ENCODE measurements at regions not wholly inside any gene's neighbourhood (a gene's known extent, or its start where the extent isn't known, plus 50 kb on each side); places are given as distances from the start of the nearest gene placed in this dataset.

GRCh38 chr10:2145491-2145890 lies 408.2 kb upstream of the ADARB2 start:
- Histone ChIP-seq H3K9me3 (no peaks in the 10 kb centered on the region), H3K36me3 (no peaks in the 10 kb centered on the region), H3K27ac (no peak overlapping the region), H3K4me1 (no peaks in the 10 kb centered on the region), H3K27me3 (no peaks in the 10 kb centered on the region), H3K4me3 (no peak overlapping the region)
- TF ChIP-seq POLR2AphosphoS5 (IDR thresholded peaks at IDR 0.05) (no peak), EP300 (IDR thresholded peaks at IDR 0.05; ENCODE audit: low read depth) (no peak), POLR2A (IDR thresholded peaks at IDR 0.05) (no peak), CTCF (IDR thresholded peaks at IDR 0.05) (no peak)
- no peak for DNase-seq
- in situ Hi-C loops (cut with MboI; ENCODE audit: low pct_ligation_motif_present in 1 of 4, low pct_unique_long_range_greater_than_20kb in 1 of 4, low sequenced_read_pairs in 3 of 4) (no loop called here), intact Hi-C loops (cut with DNase I; ENCODE audit: low total_unique reads) (no loop called here)
- 59 to 64% methylated on average over 7 of the region's 7 CpGs for WGBS, 2 donors (ENCODE audit: low coverage in 1 of 2)

DNA sequence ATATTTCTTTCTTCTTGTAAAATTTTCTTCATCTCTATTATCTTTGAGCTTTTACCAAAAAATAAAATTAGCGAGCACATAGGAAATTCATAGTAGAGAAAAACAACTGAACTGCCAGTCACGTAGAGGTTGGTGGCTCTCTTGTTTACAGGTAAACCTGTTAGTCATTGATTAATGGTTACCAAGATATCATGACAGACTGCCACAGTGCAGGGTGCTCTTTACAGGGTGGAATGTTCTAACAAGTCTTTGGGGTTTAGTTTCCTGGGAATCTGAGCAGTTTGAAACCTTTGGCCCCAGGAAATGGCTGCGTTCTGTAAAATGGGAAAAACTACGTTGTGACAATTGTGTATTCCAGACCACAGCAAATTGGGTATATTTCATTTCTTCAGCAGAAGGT lies 407.3 kb upstream of the ADARB2 start:
- Histone ChIP-seq H3K27ac (no peak overlapping the region), H3K4me3 (no peak overlapping the region), H3K9me3 (no peaks in the 10 kb centered on the region), H3K27me3 (no peaks in the 10 kb centered on the region), H3K36me3 (no peaks in the 10 kb centered on the region), H3K4me1 (no peaks in the 10 kb centered on the region)
- in situ Hi-C loops (cut with MboI; ENCODE audit: low pct_ligation_motif_present in 1 of 4, low pct_unique_long_range_greater_than_20kb in 1 of 4, low sequenced_read_pairs in 3 of 4) (no loop called here), intact Hi-C loops (cut with DNase I; ENCODE audit: low total_unique reads) (no loop called here)
- 44 to 67% methylated on average over 2 to 4 of the region's 4 CpGs for WGBS, 2 donors (ENCODE audit: low coverage in 1 of 2)
- no peak for DNase-seq
- no peak for TF ChIP-seq CTCF (IDR thresholded peaks at IDR 0.05)
- no peak for TF ChIP-seq EP300 (IDR thresholded peaks at IDR 0.05; ENCODE audit: low read depth)
- no peak for TF ChIP-seq POLR2A (IDR thresholded peaks at IDR 0.05)

DNA sequence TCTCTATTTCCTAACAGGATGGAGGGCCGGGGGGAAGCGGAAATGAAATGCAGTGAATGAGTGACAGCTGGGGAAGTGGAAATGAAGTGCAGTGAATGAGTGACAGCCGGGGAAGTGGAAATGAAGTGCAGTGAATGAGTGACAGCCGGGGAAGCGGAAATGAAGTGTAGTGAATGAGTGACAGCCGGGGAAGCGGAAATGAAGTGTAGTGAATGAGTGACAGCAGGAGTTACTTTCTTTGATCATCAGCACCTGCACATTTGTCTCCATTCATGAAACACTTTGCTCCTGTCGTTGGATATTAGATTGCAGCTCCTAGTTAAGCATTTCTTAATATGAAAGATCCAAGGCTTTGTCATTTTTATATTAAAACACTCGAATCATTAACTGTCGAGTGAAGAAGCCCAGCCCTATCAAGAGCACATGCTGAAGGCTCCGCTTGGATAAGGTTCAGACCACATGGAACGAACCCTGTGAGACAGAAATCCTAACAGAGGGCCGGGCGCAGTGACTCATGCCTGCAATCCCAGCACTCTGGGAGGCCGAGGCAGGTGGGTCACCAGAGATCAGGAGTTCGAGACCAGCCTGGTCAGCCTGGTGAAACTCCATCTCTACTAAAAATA lies 406.0 kb upstream of the ADARB2 start:
- H3K4me3 ChIP-seq: no peak overlapping the region
- DNase-seq: no peak
- no peak overlapping the region for H3K27ac ChIP-seq
- TF ChIP-seq EP300 (IDR thresholded peaks at IDR 0.05; ENCODE audit: low read depth) (no peak), POLR2AphosphoS5 (IDR thresholded peaks at IDR 0.05) (no peak), CTCF (IDR thresholded peaks at IDR 0.05) (no peak), POLR2A (IDR thresholded peaks at IDR 0.05) (no peak)
- WGBS, 2 donors (ENCODE audit: low coverage in 1 of 2): 83 to 89% methylated on average over 10 to 16 of the region's 16 CpGs
- in situ Hi-C loops (cut with MboI; ENCODE audit: low pct_ligation_motif_present in 1 of 4, low pct_unique_long_range_greater_than_20kb in 1 of 4, low sequenced_read_pairs in 3 of 4): no loop called here
- no peaks in the 10 kb centered on the region for H3K36me3 ChIP-seq
- no peaks in the 10 kb centered on the region for H3K9me3 ChIP-seq
- no peaks in the 10 kb centered on the region for H3K27me3 ChIP-seq
- intact Hi-C loops (cut with DNase I; ENCODE audit: low total_unique reads): no loop called here
- no peaks in the 10 kb centered on the region for H3K4me1 ChIP-seq

DNA sequence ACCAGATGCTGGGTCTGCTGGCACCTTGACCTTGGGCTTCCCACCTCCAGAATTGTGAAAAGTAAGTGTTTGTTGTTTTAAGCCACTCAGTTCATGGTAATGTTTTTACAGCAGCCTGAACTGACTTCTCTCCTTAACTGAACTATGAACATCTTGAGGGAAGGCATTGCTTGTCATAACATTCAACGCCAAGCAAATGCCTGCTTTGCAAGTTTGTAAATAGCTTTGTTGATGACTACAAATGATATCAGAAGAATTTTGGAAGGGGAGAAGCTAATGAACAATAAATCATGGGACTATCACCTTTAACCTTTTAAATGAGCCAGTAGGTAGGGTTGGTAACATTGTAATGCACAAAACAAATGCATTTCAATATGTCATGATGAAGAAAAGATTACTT lies 402.4 kb upstream of the ADARB2 start:
- no peaks in the 10 kb centered on the region for H3K9me3 ChIP-seq
- no peak for DNase-seq
- no peaks in the 10 kb centered on the region for H3K27me3 ChIP-seq
- intact Hi-C loops (cut with DNase I; ENCODE audit: low total_unique reads): no loop called here
- TF ChIP-seq POLR2A (IDR thresholded peaks at IDR 0.05): no peak
- no peak for TF ChIP-seq CTCF (IDR thresholded peaks at IDR 0.05)
- no peak for TF ChIP-seq POLR2AphosphoS5 (IDR thresholded peaks at IDR 0.05)
- no peak overlapping the region for H3K27ac ChIP-seq
- no peaks in the 10 kb centered on the region for H3K36me3 ChIP-seq
- H3K4me3 ChIP-seq: no peak overlapping the region
- no peaks in the 10 kb centered on the region for H3K4me1 ChIP-seq
- WGBS, 2 donors (ENCODE audit: low coverage in 1 of 2): 33 to 61% methylated on average over 1 of the region's 1 CpG
- in situ Hi-C loops (cut with MboI; ENCODE audit: low pct_ligation_motif_present in 1 of 4, low pct_unique_long_range_greater_than_20kb in 1 of 4, low sequenced_read_pairs in 3 of 4): no loop called here
